ENCODE measurements at regions not wholly inside any gene's neighbourhood (a gene's known extent, or its start where the extent isn't known, plus 50 kb on each side); places are given as distances from the start of the nearest gene placed in this dataset.

DNA sequence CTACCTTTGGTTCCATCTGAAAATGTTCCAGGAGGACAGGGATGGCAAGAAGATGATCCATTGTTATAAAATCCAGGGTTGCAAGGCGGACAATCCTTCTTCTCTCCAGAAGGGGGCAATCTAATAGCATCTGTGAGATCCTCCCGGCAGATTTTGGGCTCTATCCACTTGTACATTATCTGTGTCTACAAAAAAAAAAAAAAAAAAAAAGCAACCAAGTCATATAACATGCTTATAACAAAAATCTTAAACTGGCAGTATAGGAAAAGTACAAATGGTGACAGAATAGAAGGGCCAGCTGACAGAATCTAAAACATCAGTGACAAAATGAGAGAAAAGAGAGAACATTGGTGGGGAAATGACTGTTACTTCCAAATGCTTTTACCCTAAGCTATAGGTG, 132.7 kb downstream of the ELAPOR2 start:
- Histone ChIP-seq H3K4me1 (ENCODE audit: insufficient read depth) (no peaks in the 10 kb centered on the region), H3K27ac (ENCODE audit: low read depth) (no peak overlapping the region), H3K4me3 (ENCODE audit: low read depth, low read length) (no peak overlapping the region), H3K36me3 (ENCODE audit: insufficient read depth) (no peaks in the 10 kb centered on the region)
- no peak for DNase-seq (ENCODE audit: extremely low spot score)
- WGBS: 5% methylated on average over 2 of the region's 2 CpGs

DNA sequence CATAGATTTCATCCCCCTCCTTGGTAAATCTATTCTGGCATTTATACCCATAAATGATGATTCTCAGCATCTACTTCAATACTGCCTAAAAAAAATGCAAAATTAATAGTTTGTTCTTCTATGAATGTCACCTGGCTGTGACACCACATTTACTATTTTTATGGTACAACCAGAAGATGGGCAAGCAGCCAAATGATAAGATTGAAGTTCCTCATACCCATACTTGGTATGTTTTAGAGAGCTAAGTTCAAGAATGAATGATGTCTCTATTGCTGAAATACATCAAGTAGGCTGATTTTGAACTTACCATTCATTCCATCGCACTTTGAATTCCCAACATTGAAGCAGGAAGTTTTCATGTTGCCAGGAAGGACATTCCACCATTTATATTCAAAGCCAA, 134.2 kb downstream of the ELAPOR2 start:
- Histone ChIP-seq H3K36me3 (ENCODE audit: insufficient read depth) (no peaks in the 10 kb centered on the region), H3K4me1 (ENCODE audit: insufficient read depth) (no peaks in the 10 kb centered on the region), H3K4me3 (ENCODE audit: low read depth, low read length) (no peak overlapping the region), H3K27ac (ENCODE audit: low read depth) (no peak overlapping the region)
- 88% methylated on average over 1 of the region's 1 CpG for WGBS
- DNase-seq (ENCODE audit: extremely low spot score): no peak

DNA sequence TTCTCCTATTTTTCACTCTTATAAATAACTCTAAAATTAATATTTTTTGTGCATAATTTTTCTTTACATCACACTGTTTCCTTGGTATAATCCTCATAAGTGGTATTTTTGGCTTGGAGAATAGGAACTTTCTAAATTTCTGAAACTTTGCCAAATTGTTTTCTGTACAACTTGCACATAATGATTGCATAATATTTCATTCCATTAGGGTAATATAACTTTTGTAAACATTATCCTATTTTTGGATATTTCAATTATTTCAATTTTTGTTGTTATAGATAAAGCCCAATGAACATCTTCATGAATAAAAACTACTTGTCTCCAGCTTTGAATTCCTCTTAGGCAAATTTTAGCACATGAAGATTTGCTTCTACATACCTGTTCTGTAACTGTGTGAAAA, 135.9 kb downstream of the ELAPOR2 start:
- Histone ChIP-seq H3K4me3 (ENCODE audit: low read depth, low read length) (no peak overlapping the region), H3K36me3 (ENCODE audit: insufficient read depth) (no peaks in the 10 kb centered on the region), H3K27ac (ENCODE audit: low read depth) (no peak overlapping the region), H3K4me1 (ENCODE audit: insufficient read depth) (no peaks in the 10 kb centered on the region)
- DNase-seq (ENCODE audit: extremely low spot score): no peak

DNA sequence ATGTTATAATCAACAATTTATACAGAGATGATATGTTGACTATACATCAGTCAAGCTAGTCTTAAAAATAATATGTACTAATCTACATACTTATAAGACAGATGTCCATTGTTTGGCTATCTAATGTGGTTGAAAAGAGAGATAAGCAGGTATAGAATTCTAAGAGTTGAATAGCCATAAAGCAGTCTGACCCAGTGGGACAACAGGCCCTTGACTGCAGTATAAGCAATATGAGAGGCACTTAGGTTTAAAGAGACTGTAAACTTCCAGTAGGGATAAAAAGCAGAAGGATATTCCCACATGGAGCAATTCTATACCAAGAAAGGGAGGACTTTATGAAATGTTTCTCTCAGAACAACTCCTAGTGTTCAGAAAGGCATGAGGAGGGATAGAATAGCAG, 139.3 kb downstream of the ELAPOR2 start:
- Histone ChIP-seq H3K4me1 (ENCODE audit: insufficient read depth) (no peaks in the 10 kb centered on the region), H3K36me3 (ENCODE audit: insufficient read depth) (no peaks in the 10 kb centered on the region), H3K4me3 (ENCODE audit: low read depth, low read length) (no peak overlapping the region), H3K27ac (ENCODE audit: low read depth) (no peak overlapping the region)
- DNase-seq (ENCODE audit: extremely low spot score): no peak

DNA sequence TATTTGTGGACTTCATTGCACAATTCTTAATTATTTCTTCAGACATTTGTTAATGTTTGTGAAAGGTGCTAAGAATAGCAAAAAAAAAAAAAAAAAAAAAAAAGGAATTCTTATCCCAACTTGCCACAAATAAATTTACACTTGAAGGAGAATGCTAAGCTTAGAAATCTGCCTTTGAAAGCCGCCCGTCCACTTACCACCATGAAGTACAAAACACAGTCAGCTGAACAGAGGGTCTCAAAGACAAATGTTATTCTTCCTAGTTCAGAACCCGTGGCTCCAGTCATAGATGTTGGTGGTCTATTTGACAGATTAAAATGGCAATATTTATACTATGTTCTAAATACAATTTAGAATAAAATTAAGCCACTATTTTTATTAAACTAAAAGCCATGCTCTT, 141.2 kb downstream of the ELAPOR2 start:
- DNase-seq (ENCODE audit: extremely low spot score): no peak
- Histone ChIP-seq H3K36me3 (ENCODE audit: insufficient read depth) (no peaks in the 10 kb centered on the region), H3K4me3 (ENCODE audit: low read depth, low read length) (no peak overlapping the region), H3K4me1 (ENCODE audit: insufficient read depth) (no peaks in the 10 kb centered on the region), H3K27ac (ENCODE audit: low read depth) (no peak overlapping the region)
- 77% methylated on average over 3 of the region's 3 CpGs for WGBS

DNA sequence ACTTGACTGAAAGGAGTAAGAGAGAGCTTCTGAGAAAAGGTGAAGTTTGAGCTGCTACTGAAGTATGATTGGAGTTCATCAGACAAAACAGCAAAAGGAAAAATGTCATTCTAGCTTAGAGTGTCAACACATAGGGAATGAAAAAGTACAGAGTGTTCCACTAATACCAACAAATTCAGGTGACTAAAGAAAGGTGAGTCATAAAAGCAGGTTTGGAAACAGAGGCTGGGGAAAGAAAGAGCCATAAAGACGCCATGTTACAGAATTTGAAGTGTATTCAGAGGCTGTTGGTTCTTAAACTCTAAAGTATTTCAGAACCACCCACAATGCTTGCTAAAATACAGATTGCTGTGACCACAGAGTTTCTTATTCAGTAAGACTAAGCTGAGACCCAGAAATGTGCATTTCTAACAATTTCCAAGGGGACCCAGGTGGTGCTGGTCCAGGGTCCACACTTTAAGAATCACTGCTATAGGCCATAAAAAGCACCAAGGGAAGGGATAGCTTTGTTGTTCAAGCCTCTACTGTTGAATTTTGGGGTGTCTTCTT, 143.1 kb downstream of the ELAPOR2 start:
- DNase-seq (ENCODE audit: extremely low spot score): no peak
- H3K4me1 ChIP-seq (ENCODE audit: insufficient read depth): no peaks in the 10 kb centered on the region
- no peak overlapping the region for H3K4me3 ChIP-seq (ENCODE audit: low read depth, low read length)
- no peaks in the 10 kb centered on the region for H3K36me3 ChIP-seq (ENCODE audit: insufficient read depth)
- 76% methylated on average over 1 of the region's 1 CpG for WGBS
- no peak overlapping the region for H3K27ac ChIP-seq (ENCODE audit: low read depth)

DNA sequence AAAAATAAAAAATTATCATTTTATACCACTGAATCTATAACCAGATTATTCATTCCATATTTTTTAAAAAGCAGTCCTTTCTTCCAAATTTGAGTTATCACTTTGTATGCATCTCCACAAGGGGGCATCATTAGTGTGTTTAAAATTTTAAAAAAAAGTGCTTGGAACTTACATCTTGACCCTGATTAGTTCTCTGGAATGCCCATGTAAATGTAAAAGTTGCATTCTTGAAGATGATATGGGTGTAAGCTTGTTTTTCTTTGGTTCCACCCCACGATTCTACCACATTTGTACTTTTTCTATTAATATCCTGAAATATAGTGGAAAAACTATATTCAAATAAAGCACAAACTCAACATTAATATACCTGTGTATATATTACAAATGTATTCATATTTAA, 144.9 kb downstream of the ELAPOR2 start:
- Histone ChIP-seq H3K4me3 (ENCODE audit: low read depth, low read length) (no peak overlapping the region), H3K4me1 (ENCODE audit: insufficient read depth) (no peaks in the 10 kb centered on the region), H3K36me3 (ENCODE audit: insufficient read depth) (no peaks in the 10 kb centered on the region), H3K27ac (ENCODE audit: low read depth) (no peak overlapping the region)
- no peak for DNase-seq (ENCODE audit: extremely low spot score)
- 54% methylated on average over 1 of the region's 1 CpG for WGBS
